HG03064 (cell line): ENCODE measurements at regions not wholly inside any gene's neighbourhood (a gene's known extent, or its start where the extent isn't known, plus 50 kb on each side); places are given as distances from the start of the nearest gene placed in this dataset.
"Not testable (repeated sequence)": the region's sequence is repeated elsewhere in the genome, so short reads cannot be mapped to it uniquely, and the experiment has no call there.

Experiments
- ATAC-seq: cut with Tn5 transposase; IDR thresholded peaks from one replicate; pipeline ENCODE4 v1.9.1; 2021; ENCODE audit warnings: low read depth; ENCODE audit not compliant: unreplicated experiment

DNA sequence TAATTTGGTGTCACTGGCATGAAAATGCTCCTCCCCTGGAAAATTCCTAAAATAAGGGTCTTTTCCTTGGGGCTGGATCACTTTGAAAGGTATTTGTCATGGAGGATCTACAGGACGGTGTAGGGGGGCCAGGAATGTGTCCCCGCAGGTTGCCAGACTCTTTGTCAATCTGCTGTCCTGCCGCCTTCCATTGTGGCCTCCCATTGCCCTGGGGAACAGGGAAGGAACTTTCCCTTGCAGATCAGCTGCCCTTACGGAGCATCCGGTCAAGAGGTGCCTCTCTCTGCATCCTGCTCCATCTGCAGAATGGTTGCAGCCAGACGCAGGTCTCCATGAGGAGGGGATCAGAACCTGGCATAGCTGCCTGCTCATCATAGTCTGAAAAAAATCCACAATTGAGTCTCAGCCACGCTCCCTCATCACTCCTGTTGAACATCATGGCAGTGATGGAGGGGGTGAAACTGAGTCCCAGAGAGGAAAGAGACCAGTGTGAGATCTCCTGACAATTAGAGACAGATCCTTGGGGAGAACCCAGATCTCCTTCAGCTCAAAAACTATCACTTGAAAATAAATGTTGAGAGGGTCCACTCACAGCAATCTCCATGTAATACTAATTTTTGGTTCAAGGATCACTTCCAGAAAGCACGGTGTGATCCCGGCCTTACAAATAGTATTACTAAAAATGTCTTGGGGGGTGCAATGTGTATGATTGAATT, 244.8 kb downstream of the MYCN start:
- no peak for ATAC-seq

DNA sequence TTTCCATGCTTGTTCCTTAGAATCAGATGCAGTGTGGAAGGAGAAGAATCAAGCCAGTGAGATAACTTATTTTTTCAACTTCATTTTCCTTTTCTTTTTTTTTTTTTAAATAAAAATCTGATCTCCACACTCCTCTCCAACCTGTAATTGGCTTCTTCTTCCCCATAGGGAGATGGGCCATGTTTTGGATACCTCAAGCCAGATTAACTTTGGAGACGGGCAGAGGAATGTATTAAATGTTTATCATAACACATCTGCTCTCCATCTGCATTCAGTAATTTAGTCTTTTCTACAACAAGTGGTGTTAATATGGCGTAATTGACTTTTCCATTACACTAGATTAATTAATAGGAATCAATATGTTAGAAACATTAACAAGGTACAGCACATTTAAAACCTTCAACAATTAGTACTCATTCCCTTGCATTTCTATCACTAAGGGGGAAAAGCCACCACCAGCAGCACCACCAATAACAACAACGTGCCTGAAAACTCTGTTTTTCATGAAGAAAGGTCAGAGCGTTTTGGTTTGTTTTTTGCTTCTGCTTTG, 244.1 kb downstream of the MYCN start:
- ATAC-seq = no peak

DNA sequence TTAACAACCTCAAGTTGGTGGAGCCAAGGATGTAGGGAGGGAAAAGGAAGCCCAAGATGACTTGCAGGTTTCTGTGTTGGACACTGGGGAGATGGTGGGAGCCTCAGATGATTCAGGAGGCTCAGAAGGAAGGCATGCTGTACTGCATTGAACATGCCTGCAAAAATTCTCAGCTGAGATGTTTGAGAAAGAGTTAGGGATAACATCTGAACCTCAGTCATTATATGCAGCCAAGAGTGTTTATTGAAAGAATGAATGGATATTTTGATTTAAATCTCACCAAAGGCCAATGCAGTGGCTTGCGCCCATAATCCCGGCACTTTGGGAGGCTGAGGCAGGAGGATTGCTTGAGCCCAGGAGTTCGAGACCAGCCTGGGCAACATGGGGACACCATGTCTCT, 243.0 kb downstream of the MYCN start:
- ATAC-seq = no peak

DNA sequence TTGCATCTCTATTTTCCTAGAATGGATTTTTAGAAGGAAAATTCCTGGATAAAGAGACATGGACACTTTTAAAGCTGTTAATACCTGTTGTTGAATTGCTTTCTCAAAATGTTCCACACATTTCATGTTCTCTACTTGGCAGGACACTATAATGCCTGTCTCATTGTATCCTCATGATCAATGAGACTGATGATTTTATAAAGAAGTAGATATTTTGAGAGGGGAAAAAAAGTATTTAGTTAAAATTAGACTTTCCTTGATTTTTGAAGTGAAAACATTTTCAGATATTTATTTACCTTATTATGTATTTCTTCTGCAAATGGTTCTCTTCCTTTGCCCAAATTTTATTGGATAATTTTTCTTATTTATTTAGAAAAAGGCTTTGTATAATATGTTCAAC, 242.5 kb downstream of the MYCN start:
- ATAC-seq = no peak

DNA sequence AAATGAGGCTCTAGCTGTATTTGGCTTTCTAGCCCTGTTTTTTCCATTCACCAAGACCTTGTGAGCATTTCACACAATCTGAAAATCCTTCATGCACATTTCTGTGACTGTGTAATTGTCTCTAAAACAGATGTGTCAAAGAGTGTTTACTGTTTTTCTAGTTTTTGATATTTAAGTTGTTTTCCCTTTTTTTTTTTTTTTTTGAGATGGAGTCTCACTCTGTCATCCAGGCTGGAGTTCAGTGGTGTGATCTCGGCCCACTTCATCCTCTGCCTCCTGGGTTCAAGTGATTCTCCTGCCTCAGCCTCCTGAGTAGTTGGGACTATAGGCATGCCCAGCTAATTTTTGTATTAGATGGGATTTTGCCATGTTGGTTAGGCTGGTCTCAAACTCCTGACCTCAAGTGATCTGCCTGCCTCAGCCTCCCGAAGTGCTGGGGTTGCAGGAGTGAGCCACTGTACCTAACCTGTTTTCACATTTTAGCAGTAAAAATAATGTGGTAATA, 242.0 kb downstream of the MYCN start:
- ATAC-seq = not testable (repeated sequence)

DNA sequence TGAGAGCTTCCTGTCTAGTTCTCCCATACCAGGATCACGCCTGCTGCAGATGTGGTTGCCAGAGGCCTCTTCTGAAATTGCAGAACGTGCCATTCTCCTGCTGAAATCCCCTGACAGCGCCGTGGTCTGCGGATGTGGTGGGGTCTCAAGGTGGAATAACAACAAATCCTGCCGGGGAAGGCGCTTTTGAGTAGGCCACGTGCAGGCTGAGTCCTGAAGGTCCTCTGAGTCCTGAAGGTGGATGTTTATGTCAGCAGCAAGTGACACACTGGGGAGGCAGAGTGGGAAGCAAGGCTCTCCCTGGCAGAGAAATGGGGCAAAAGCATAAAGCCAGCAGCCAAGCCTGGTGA, 241.4 kb downstream of the MYCN start:
- ATAC-seq = no peak

DNA sequence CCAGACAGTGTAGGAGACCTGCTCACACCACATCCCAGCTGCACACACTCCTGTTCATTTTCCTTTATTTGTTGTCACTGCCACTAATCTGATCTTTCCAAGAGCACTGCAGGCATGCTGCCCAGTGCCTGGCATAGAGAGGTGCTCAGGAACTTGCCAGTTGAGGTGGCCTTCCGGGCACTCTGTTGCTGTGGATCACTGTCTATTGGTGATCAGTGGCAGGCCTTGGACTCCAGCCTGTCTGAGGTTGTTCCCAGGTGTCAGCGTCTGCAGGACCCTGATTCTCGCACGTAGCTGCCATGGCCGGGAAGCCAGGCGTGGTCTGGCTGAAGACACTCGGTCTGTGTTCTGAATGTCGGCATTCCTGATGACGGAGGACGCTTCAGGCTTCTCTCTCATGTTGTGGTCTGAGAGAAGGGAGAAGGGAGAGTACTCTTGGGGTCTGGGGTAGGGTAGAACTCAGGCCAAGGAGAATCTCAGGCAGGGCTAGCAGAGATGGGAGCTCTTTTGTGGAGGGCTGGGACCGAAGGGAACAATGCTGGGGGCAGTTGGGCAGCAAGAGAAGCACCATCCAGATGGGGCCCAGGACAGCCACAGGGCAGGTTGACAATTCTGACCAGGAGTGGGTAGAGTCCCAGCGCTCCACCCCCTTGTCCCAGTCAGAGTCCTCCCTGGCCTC, 240.9 kb downstream of the MYCN start:
- no peak for ATAC-seq

DNA sequence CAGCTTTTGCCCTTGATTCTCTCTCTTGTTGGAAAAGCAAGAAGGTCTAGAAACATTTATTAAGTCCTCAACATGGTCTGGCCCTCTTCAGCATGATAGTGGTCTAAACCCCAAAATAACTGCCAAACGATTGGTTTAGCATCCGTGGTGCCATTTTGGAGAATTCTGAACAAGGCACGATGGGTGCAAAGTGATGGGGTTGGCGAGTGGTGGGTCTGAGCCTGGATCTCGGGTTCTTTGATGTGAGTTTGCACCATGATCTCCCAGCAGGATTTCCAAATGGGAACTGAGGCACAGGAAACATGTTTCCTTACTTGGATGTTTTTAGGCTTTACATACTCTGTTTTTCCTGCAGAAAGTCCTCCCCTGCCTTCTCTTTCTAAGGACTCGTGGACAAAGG, 240.3 kb downstream of the MYCN start:
- no peak for ATAC-seq

DNA sequence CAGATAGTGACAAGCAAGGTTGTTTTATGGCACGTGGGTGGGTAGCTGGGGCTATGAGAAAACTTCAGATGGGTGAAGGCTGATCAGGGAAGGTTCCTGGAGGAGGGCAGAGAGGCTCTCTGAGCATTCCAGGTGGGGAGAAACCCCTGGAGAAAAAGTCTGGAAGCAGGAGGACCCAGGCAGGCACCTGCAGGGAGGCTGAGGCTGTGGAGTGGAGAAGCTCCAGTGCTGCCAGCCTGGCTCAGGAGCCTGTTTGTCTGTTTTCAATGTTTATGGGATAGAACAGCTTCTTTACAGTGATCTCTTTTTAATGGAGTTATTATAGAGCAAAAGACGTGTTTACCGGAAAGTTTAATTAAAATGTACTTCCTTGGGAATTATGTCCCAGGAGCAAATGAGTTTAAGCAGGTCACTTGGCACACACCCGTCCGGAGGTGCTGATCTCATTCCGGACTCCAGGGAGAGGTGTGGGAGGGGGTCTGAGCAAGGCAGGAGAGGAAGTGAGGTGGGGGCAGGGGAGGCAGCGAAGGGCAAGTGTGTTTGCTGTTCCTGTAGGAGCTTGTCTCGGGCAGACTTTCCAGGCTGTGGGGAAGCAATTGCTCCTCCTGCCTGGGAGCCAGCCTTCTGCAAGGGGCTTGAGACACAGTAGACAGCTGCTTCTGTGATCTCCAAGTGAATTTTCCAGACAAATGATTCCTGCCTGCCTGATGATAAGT, 239.5 kb downstream of the MYCN start:
- ATAC-seq = no peak

DNA sequence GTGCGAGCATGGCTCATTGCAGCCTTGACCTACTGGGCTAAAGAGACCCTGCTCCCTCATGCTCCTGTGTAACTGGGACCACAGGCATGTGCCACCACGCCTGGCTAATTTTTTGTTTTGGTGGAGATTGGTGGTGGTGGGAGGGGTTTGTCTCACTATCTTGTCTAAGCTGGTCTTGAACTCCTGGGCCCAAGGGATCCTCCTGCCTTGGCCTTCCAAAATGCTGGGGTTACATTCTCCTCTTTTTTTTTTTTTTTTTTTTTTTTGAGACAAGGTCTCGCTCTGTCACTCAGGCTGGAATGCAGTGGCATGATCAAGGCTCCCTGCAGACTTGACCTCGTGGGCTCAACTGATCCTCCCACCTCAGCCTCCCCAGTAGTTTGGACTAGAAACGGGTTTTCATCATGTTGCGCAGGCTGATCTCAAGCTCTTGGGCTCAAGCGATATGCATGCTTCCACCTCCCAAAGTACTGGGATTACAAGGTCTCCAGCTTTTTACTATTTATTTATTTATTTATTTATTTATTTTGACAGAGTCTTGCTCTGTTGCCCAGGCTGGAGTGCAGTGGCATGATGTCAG, 238.3 kb downstream of the MYCN start:
- no peak for ATAC-seq

DNA sequence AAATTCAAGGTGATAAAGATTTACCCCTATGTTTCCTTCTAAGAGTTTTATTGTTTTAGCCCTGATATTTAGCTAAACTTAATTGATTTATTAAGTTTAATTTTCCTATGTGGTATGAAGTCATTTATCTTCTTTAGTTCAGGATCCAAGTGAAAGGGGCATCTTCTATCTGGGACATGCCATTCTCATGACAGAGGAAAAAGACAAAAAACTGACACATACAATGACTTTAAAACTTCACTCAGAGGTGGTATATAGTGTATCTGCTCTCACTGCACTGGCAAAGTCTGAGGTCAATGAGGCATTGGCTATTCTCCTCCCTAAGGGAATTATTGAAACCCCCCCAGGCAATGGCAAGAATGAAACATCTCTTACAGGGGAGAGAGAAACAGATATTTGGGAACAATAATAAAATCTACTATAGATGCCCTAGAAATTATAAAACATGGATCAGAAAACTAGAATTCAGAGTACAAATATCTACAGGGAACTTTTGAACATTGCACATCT, 237.4 kb downstream of the MYCN start:
- no peak for ATAC-seq

DNA sequence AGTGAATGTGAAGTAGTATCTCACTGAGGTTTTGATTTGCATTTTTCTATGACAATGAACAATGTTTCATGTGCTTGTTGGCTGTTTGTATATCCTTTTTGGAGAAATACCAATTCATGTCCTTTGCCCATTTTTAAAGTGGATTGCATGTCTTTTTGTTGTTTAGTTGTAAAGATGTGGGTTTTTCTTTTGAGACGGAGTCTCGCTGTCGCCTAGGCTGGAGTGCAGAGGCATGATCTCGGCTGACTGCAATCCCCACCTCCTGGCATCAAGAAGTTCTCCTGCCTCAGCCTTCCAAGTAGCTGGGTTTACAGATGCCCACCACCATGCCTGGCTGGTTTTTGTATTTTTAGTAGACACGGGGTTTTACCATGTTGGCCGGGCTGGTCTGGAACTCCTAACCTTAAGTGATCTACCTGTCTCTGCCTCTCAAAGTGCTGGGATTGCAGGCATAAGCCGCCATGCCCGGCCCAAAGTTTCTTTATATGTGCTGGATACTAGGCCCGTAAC, 236.7 kb downstream of the MYCN start:
- ATAC-seq = no peak

DNA sequence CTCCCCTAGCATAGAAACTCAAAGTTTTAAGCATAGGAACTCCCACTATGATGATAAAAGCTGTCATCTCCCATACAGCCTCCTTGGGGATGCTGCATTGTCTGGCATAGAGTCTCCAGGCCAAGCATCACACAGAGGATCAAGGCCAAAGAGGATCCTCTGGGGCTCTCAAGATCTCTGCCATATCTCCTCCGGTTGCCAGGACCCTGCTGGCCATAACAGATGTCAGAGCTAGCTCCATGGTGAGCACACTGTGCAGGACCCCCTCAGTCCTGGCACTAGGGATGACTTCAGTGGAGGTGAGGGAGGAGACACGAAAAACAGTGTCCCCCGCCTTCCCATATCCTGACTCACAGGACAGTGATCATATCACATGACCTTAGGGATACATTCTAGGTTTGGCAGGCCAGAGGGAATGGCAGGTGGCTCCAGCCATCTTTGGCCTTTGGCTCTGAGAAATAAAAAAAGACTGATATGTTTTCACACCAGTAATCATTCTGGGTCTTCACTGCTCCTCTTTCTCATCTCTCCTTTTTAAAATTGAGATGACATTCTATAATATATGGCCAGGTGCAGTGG, 235.0 kb downstream of the MYCN start:
- no peak for ATAC-seq

DNA sequence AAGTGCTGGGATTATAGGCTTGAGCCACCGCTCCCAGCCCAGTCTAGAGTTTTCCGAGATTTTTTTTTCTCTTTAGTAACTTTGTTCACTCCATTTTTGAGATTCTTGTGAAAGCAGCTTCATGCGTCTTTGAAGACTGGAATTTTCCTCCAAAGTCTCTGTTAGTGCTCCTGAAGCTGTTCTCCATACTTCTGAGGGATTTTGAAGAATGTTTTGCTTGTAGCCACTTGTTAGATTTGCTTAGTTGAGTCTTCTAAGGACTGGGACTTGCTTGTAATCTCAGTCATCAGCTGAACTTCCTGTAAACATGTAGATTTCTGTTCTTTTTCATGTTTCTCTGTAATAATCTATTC, 234.3 kb downstream of the MYCN start:
- ATAC-seq = no peak

DNA sequence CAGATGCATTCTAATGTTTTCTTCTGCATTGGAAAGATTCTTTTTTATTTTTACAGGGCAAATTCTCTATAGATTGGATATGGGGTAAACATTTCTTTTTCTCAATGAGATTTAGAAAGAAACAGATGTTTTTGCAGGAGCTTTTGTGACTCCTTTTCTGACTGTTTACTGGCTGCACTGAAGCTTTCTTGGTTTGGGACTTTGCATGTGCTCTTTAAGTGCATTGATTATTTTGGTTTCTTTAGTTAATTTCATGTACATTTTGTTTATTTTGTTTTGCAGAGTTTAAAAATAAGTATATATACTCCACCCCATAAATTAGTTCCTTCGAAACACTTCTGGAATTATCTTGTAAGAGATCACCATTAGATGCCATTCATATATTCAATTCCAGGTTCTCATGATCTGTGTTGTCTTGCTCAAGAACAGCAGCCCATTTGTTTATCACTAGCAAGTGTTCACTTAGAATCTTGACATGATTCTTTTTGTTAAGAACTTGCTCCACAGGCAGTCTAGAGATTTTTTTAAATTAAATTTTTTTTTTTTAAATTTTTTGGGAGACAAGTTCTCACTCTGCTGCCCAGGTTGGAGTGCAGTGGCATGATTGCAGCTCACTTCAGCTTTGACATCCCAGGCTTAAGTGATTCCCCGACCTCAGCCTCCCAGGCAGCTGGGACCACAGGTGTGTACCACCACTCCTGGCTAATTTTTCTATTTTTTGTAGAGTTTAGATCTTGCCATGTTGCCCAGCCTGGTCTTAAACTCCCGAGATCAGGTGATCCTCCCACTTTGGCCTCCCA, 233.7 kb downstream of the MYCN start:
- no peak for ATAC-seq

DNA sequence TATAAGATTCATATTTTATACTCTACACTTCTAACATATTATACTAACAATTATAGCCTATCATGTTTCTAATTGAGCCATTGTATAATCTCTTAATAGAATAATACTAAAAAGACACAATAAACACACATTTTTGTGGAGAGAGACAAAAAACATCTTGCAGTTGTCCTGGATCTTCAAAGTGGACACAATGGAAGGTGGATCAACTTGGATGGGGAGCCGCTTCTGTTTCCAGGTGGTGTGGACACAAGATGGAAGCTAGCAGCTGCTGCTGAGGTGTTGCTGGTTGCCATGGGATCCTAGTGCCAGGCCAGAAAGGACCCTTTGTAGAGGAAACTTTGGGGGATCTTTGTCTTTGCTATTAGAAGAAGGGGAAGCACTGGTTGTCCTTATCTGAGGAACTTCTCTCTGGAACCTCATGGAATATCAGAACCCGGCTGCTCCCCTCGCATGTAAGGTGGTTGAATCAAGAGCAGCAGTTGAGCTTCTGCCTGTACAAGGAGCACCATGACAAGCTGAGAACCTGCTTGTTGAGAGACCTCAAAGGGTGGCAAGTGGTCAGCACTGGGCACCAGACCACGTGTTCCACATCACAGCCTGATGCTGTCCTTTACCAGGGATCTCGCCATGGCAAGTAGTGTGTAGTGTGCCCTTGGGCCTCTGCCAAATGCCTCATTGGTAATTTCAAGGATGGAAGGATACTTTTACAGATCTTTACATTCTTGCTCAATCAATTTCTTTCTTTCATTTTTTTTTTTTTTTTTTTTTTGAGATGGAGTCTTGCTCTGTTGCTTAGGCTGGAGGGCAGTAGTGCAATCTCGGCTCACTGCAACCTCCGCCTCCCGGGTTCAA, 232.2 kb downstream of the MYCN start:
- no peak for ATAC-seq

DNA sequence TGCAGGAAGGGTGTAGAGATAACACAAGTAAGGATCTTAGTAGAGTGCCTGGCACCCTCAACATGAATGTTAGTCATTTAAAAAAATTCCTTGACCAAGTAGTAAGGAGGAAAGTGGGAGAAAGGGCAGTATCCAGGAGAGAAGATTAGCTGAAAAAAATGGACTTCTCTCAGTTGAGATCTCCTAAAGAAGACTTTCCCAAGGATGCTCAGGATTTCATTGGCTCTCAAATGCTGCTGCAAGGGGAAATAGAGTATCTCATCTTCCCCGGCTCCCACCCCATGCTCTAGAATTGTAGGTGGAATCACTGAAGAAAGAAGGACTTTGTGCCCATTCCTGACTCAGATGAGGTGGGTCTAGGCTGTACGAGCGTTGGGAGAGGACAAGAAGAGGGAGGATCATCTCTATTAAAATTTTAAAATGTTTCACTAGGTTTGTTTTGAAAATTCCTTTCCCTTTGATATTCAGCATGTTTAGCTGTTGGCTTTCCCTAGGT, 231.1 kb downstream of the MYCN start:
- ATAC-seq = no peak

DNA sequence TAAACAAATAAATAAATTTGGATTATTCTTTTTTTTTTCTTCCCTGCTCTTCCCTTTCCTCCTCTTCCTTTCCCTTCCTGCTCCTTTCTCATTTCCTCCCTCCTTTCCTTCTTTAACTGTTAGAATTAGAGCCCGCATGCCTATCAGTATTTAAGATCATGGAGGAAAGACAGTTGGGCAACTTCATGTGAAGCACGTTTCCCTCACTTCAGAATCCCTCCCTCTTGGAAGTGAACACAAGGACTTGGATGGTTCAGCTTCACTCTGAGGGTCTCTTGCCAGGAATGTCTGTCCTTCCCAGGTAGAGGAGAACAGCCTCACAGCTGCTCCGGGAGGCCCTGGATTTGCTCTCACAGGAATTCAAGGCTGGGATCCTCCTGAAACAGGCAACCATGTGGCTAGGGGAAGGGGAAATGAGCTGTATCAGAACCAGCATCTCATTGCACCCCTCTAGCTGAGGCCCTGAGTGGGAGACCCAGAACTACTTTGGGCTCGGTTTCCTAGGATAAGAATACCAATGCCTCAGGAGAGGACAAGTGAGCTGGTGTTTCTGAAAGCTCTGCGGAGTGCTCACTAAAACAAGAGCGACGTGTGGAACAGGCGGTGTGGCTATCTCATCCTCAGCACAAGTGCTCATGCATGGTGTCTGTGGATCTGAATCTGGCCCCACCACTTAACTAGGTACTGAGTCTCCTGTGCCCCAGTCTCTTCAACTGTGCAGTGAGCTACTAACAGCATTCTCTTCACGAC, 230.5 kb downstream of the MYCN start:
- no peak for ATAC-seq
